ENCODE measurements at regions not wholly inside any gene's neighbourhood (a gene's known extent, or its start where the extent isn't known, plus 50 kb on each side); places are given as distances from the start of the nearest gene placed in this dataset.

DNA sequence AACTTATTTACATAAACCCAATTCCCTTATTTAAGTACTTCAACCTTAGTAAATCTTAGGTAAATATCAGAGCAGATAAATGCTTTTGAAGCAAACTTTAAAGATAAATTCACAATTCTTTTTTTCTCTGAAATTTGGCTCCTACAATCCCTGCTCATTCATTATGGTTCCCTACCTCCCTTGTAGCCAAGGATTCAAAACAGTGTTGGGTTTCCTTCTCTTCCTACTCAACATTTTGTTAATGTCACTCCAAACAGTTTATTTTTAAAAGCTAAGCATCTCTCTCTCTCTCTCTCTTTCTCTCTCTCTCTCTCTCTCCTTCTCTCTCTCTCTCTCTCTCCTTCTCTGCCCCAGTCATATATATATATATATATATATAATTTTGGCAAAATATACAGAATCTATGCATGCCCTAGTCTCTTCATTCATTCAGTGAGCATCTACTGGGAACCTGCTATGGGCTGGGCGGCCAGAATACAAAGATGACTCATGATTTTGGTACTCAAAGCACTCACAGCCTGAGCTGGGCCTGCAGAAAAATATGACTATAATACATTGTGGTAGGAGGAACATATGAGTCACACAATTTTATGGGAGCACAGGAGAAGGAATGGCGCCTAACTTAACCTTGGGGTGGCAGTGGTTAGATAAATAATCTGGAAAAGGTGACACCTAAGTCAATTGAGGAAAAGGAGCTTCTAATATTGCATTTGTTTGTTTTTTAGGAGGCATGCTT lies 123.7 kb upstream of the DHRS4 start:
- CTCF ChIA-PET = interaction anchor here (0.6 to 1.0 kb wide), 3 partner anchors 80 to 117 kb away, joined by 3 read pairs; no protein-coding TSS in a partner anchor
- no peak overlapping the region for H3K4me3 ChIP-seq (ENCODE audit: low read depth, low read length)
- no peaks in the 10 kb centered on the region for H3K9me3 ChIP-seq (ENCODE audit: control insufficient read depth, insufficient read depth, low read depth, low read length)
- no peaks in the 10 kb centered on the region for H3K36me3 ChIP-seq (ENCODE audit: control insufficient read depth in 2 of 2, insufficient read depth in 1 of 2, low read length in 2 of 2)
- POLR2A ChIA-PET = interaction anchor here (0.8 kb wide), 1 partner anchor 15 kb away, joined by 4 read pairs; no protein-coding TSS in a partner anchor
- no peak overlapping the region for H3K27ac ChIP-seq (ENCODE audit: extremely low read depth, low read depth, low read length)
- no peaks in the 10 kb centered on the region for H3K4me1 ChIP-seq (ENCODE audit: control insufficient read depth, insufficient read depth, low read length)
- TF ChIP-seq, protein P1, sequence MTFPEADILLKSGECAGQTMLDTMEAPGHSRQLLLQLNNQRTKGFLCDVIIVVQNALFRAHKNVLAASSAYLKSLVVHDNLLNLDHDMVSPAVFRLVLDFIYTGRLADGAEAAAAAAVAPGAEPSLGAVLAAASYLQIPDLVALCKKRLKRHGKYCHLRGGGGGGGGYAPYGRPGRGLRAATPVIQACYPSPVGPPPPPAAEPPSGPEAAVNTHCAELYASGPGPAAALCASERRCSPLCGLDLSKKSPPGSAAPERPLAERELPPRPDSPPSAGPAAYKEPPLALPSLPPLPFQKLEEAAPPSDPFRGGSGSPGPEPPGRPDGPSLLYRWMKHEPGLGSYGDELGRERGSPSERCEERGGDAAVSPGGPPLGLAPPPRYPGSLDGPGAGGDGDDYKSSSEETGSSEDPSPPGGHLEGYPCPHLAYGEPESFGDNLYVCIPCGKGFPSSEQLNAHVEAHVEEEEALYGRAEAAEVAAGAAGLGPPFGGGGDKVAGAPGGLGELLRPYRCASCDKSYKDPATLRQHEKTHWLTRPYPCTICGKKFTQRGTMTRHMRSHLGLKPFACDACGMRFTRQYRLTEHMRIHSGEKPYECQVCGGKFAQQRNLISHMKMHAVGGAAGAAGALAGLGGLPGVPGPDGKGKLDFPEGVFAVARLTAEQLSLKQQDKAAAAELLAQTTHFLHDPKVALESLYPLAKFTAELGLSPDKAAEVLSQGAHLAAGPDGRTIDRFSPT (tag by site-specific recombination; IDR thresholded peaks at IDR 0.05) = peak; percentile 69
- TF ChIP-seq EGR2 (tag by site-specific recombination; IDR thresholded peaks at IDR 0.05; ENCODE audit: low read depth) (no peak), SP3 (tag by site-specific recombination; IDR thresholded peaks at IDR 0.05) (0 out of 2 replicates have a peak, but pooled peaks have one; percentile 23), GLIS1 (tag by site-specific recombination; IDR thresholded peaks at IDR 0.05) (peak; percentile 42), ZFHX2 (tag by site-specific recombination; conservative IDR thresholded peaks at IDR 0.05) (no peak), ZNF785 (tag by site-specific recombination; IDR thresholded peaks at IDR 0.05) (no peak), ZNF624 (tag by site-specific recombination; IDR thresholded peaks at IDR 0.05) (no peak), FEZF1 (tag by site-specific recombination; IDR thresholded peaks at IDR 0.05) (no peak), ZNF629 (tag by site-specific recombination; IDR thresholded peaks at IDR 0.05) (peak; percentile 57), ZNF596 (tag by site-specific recombination; IDR thresholded peaks at IDR 0.05) (peak; percentile 49; the same call in 1 of the 2 replicates), ZNF341 (tag by site-specific recombination; IDR thresholded peaks at IDR 0.05; ENCODE audit: low read depth) (no peak), ZNF660 (tag by site-specific recombination; IDR thresholded peaks at IDR 0.05) (peak; percentile 30; the same call in 1 of the 2 replicates), ZNF184 (tag by site-specific recombination; IDR thresholded peaks at IDR 0.05) (0 out of 2 replicates have a peak, but pooled peaks have one; percentile 56)

DNA sequence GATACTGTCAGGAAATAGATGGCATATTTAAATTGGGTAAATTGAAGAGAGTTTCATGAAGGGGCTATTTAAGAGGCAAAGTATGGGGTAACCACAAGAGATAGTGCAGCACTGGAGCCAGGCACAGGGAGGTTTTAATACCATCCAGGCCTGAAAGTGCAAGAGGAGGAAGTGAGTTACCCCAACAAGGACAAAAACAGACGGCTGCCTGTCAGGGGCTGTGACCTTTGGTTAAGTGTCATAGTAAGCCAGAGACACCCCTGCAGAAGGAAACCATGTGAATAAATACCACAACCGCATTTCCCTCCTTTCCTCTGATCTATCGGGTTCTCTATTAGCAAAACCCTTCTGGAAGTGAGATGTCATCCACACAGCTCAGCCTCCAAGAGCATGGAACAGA lies 122.0 kb upstream of the DHRS4 start:
- Histone ChIP-seq H3K4me1 (ENCODE audit: control insufficient read depth, insufficient read depth, low read length) (no peaks in the 10 kb centered on the region), H3K36me3 (ENCODE audit: control insufficient read depth in 2 of 2, insufficient read depth in 1 of 2, low read length in 2 of 2) (no peaks in the 10 kb centered on the region), H3K27ac (ENCODE audit: extremely low read depth, low read depth, low read length) (no peak overlapping the region), H3K4me3 (ENCODE audit: low read depth, low read length) (no peak overlapping the region), H3K9me3 (ENCODE audit: control insufficient read depth, insufficient read depth, low read depth, low read length) (no peaks in the 10 kb centered on the region)
- TF ChIP-seq ZNF785 (tag by site-specific recombination; IDR thresholded peaks at IDR 0.05) (no peak), SP2 (tag by site-specific recombination; IDR thresholded peaks at IDR 0.05) (no peak), ZNF366 (tag by site-specific recombination; conservative IDR thresholded peaks at IDR 0.05) (no peak), TRIM28 (IDR thresholded peaks at IDR 0.05; ENCODE audit: borderline replicate concordance, low read length) (no peak), ZNF701 (tag by site-specific recombination; IDR thresholded peaks at IDR 0.05) (no peak), ZNF792 (tag by site-specific recombination; IDR thresholded peaks at IDR 0.05) (no peak), HOXD13 (CRISPR knock-in tag; IDR thresholded peaks at IDR 0.05; ENCODE audit: borderline replicate concordance) (no peak), SP3 (tag by site-specific recombination; IDR thresholded peaks at IDR 0.05) (no peak), ZNF223 (tag by site-specific recombination; IDR thresholded peaks at IDR 0.05) (no peak), OVOL3 (tag by site-specific recombination; IDR thresholded peaks at IDR 0.05) (no peak)
- TF ChIP-seq, protein P2, sequence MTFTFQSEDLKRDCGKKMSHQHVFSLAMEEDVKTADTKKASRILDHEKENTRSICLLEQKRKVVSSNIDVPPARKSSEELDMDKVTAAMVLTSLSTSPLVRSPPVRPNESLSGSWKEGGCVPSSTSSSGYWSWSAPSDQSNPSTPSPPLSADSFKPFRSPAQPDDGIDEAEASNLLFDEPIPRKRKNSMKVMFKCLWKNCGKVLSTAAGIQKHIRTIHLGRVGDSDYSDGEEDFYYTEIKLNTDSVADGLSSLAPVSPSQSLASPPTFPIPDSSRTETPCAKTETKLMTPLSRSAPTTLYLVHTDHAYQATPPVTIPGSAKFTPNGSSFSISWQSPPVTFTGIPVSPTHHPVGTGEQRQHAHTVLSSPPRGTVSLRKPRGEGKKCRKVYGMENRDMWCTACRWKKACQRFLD (tag by site-specific recombination; IDR thresholded peaks at IDR 0.05) = no peak
- TF ChIP-seq, protein P3, sequence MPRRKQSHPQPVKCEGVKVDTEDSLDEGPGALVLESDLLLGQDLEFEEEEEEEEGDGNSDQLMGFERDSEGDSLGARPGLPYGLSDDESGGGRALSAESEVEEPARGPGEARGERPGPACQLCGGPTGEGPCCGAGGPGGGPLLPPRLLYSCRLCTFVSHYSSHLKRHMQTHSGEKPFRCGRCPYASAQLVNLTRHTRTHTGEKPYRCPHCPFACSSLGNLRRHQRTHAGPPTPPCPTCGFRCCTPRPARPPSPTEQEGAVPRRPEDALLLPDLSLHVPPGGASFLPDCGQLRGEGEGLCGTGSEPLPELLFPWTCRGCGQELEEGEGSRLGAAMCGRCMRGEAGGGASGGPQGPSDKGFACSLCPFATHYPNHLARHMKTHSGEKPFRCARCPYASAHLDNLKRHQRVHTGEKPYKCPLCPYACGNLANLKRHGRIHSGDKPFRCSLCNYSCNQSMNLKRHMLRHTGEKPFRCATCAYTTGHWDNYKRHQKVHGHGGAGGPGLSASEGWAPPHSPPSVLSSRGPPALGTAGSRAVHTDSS (tag by site-specific recombination; IDR thresholded peaks at IDR 0.05) = no peak
- TF ChIP-seq, protein P4, sequence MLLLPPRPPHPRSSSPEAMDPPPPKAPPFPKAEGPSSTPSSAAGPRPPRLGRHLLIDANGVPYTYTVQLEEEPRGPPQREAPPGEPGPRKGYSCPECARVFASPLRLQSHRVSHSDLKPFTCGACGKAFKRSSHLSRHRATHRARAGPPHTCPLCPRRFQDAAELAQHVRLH (tag by site-specific recombination; IDR thresholded peaks at IDR 0.05) = no peak
- POLR2A ChIA-PET = no interaction called here
- CTCF ChIA-PET = interaction anchor here (0.6 kb wide), 1 partner anchor 390 kb away, joined by 8 read pairs; no protein-coding TSS in a partner anchor
